ENCODE measurements at regions not wholly inside any gene's neighbourhood (a gene's known extent, or its start where the extent isn't known, plus 50 kb on each side); places are given as distances from the start of the nearest gene placed in this dataset.

- Histone ChIP-seq H3K4me3 (no peak overlapping the region), H3K27ac (no peak overlapping the region), H3K27me3 (replicated peaks; ENCODE audit: insufficient read depth) (no peaks in the 10 kb centered on the region), H3K4me1 (ENCODE audit: control insufficient read depth in 1 of 2, low read depth in 2 of 2) (peaks cover 2 to 5% of the 10 kb centered on the region in 2 donors), H3K9me3 (no peaks in the 10 kb centered on the region), H3K36me3 (no peaks in the 10 kb centered on the region)
- no peak for ATAC-seq (ENCODE audit: insufficient number of reproducible peaks, low FRiP score, low read depth)
- no peak for TF ChIP-seq CTCF (IDR thresholded peaks at IDR 0.05)
- DNase-seq (ENCODE audit: low spot score) = no peak
Measured at GRCh38 chr7:114851406-114852061, 70.4 kb upstream of the MDFIC start.

- ATAC-seq (ENCODE audit: insufficient number of reproducible peaks, low FRiP score, low read depth) (no peak), DNase-seq (ENCODE audit: low spot score) (no peak)
- Histone ChIP-seq H3K4me3 (no peak overlapping the region), H3K27ac (no peak overlapping the region), H3K4me1 (ENCODE audit: control insufficient read depth in 1 of 2, low read depth in 2 of 2) (peaks cover 4 to 5% of the 10 kb centered on the region in 2 donors), H3K27me3 (replicated peaks; ENCODE audit: insufficient read depth) (no peaks in the 10 kb centered on the region), H3K36me3 (no peaks in the 10 kb centered on the region), H3K9me3 (no peaks in the 10 kb centered on the region)
- no peak for TF ChIP-seq CTCF (IDR thresholded peaks at IDR 0.05)
Measured at GRCh38 chr7:114852293-114852692, 69.6 kb upstream of the MDFIC start.

GRCh38 chr7:114853189-114853588 is 68.7 kb upstream of the MDFIC start:
- Histone ChIP-seq H3K4me1 (ENCODE audit: control insufficient read depth in 1 of 2, low read depth in 2 of 2) (peaks cover 4 to 5% of the 10 kb centered on the region in 2 donors), H3K27ac (no peak overlapping the region), H3K4me3 (no peak overlapping the region), H3K27me3 (replicated peaks; ENCODE audit: insufficient read depth) (no peaks in the 10 kb centered on the region), H3K36me3 (no peaks in the 10 kb centered on the region), H3K9me3 (no peaks in the 10 kb centered on the region)
- ATAC-seq (ENCODE audit: insufficient number of reproducible peaks, low FRiP score, low read depth) (no peak), DNase-seq (ENCODE audit: low spot score) (no peak)
- TF ChIP-seq CTCF (IDR thresholded peaks at IDR 0.05) = no peak

GRCh38 chr7:114854369-114854768 is 67.5 kb upstream of the MDFIC start:
- Histone ChIP-seq H3K4me1 (ENCODE audit: control insufficient read depth in 1 of 2, low read depth in 2 of 2) (peaks cover 4 to 5% of the 10 kb centered on the region in 2 donors), H3K4me3 (no peak overlapping the region), H3K36me3 (no peaks in the 10 kb centered on the region), H3K27ac (no peak overlapping the region), H3K27me3 (replicated peaks; ENCODE audit: insufficient read depth) (no peaks in the 10 kb centered on the region), H3K9me3 (no peaks in the 10 kb centered on the region)
- DNase-seq (ENCODE audit: low spot score) (no peak), ATAC-seq (ENCODE audit: insufficient number of reproducible peaks, low FRiP score, low read depth) (no peak)
- TF ChIP-seq CTCF (IDR thresholded peaks at IDR 0.05) = no peak

- no peak overlapping the region for H3K4me3 ChIP-seq
Measured at GRCh38 chr7:114856625-114857024, 65.3 kb upstream of the MDFIC start.

More at GRCh38 chr7:114856625-114857024, 65.3 kb upstream of the MDFIC start:
- no peaks in the 10 kb centered on the region for H3K27me3 ChIP-seq (replicated peaks; ENCODE audit: insufficient read depth)
- no peak overlapping the region for H3K27ac ChIP-seq
- H3K4me1 ChIP-seq (ENCODE audit: control insufficient read depth in 1 of 2, low read depth in 2 of 2) = peaks cover 4 to 5% of the 10 kb centered on the region in 2 donors
- ATAC-seq (ENCODE audit: insufficient number of reproducible peaks, low FRiP score, low read depth) (no peak), DNase-seq (ENCODE audit: low spot score) (no peak)
- no peaks in the 10 kb centered on the region for H3K36me3 ChIP-seq
- H3K9me3 ChIP-seq = no peaks in the 10 kb centered on the region
- TF ChIP-seq CTCF (IDR thresholded peaks at IDR 0.05) = no peak
